ENCODE measurements at regions not wholly inside any gene's neighbourhood (a gene's known extent, or its start where the extent isn't known, plus 50 kb on each side); places are given as distances from the start of the nearest gene placed in this dataset.

- DNase-seq (ENCODE audit: low spot score in 2 of 2): no peak
- no peak for ATAC-seq (replicated peaks; ENCODE audit: extremely low read depth, poor library complexity, severe bottlenecking)
- no peaks in the 10 kb centered on the region for H3K36me3 Mint-ChIP-seq (ENCODE audit: insufficient read depth)
- H3K27ac Mint-ChIP-seq (ENCODE audit: low read depth): no peak overlapping the region
- H3K4me1 Mint-ChIP-seq: no peaks in the 10 kb centered on the region
- peaks cover 30% of the 10 kb centered on the region for H3K27me3 Mint-ChIP-seq
- H3K4me3 Mint-ChIP-seq: no peak overlapping the region
- no peaks in the 10 kb centered on the region for H3K9me3 Mint-ChIP-seq
These were observed 55.3 kb upstream of the SPATA31E1 start for GRCh38 chr9:87827341-87827740.

GRCh38 chr9:87829756-87830155 lies 52.9 kb upstream of the SPATA31E1 start:
- ATAC-seq (replicated peaks; ENCODE audit: extremely low read depth, poor library complexity, severe bottlenecking): no peak
- no peak for DNase-seq (ENCODE audit: low spot score in 2 of 2)
- H3K9me3 Mint-ChIP-seq: no peaks in the 10 kb centered on the region
- no peaks in the 10 kb centered on the region for H3K4me1 Mint-ChIP-seq
- H3K36me3 Mint-ChIP-seq (ENCODE audit: insufficient read depth): no peaks in the 10 kb centered on the region
- peaks cover 30% of the 10 kb centered on the region for H3K27me3 Mint-ChIP-seq
- H3K4me3 Mint-ChIP-seq: no peak overlapping the region
- no peak overlapping the region for H3K27ac Mint-ChIP-seq (ENCODE audit: low read depth)

- ATAC-seq (replicated peaks; ENCODE audit: extremely low read depth, poor library complexity, severe bottlenecking) (no peak), DNase-seq (ENCODE audit: low spot score in 2 of 2) (no peak)
- Mint-ChIP-seq H3K27me3 (peaks cover 30% of the 10 kb centered on the region), H3K36me3 (ENCODE audit: insufficient read depth) (no peaks in the 10 kb centered on the region), H3K27ac (ENCODE audit: low read depth) (no peak overlapping the region), H3K4me1 (no peaks in the 10 kb centered on the region), H3K9me3 (no peaks in the 10 kb centered on the region), H3K4me3 (no peak overlapping the region)
These were observed 52.2 kb upstream of the SPATA31E1 start for GRCh38 chr9:87830446-87830845.

- ATAC-seq (replicated peaks; ENCODE audit: extremely low read depth, poor library complexity, severe bottlenecking) (no peak), DNase-seq (ENCODE audit: low spot score in 2 of 2) (no peak)
- H3K9me3 Mint-ChIP-seq: no peaks in the 10 kb centered on the region
- no peaks in the 10 kb centered on the region for H3K36me3 Mint-ChIP-seq (ENCODE audit: insufficient read depth)
- H3K4me3 Mint-ChIP-seq: no peak overlapping the region
- H3K27ac Mint-ChIP-seq (ENCODE audit: low read depth): no peak overlapping the region
- H3K27me3 Mint-ChIP-seq: peaks cover 30% of the 10 kb centered on the region
- no peaks in the 10 kb centered on the region for H3K4me1 Mint-ChIP-seq
These were observed 51.5 kb upstream of the SPATA31E1 start for GRCh38 chr9:87831159-87831558.
